ENCODE measurements at regions not wholly inside any gene's neighbourhood (a gene's known extent, or its start where the extent isn't known, plus 50 kb on each side); places are given as distances from the start of the nearest gene placed in this dataset.

GRCh38 chr2:216320852-216321251 lies 51.4 kb downstream of the MARCHF4 start:
- H3K27me3 ChIP-seq (ENCODE audit: control insufficient read depth, insufficient read depth, low read length) = peaks cover 11% of the 10 kb centered on the region
- H3K4me3 ChIP-seq (ENCODE audit: low read length) = no peak overlapping the region
- no CpG with 5 or more reads among the region's 7 CpGs for WGBS (ENCODE audit: insufficient coverage, low lambda C conversion rate)
- no peak for DNase-seq
- H3K36me3 ChIP-seq (ENCODE audit: control insufficient read depth, insufficient read depth, low read length) = no peaks in the 10 kb centered on the region
- H3K9me3 ChIP-seq (ENCODE audit: control insufficient read depth, low read depth, low read length) = no peaks in the 10 kb centered on the region
- H3K27ac ChIP-seq (ENCODE audit: low read length) = no peak overlapping the region
- no peaks in the 10 kb centered on the region for H3K4me1 ChIP-seq (ENCODE audit: control insufficient read depth, insufficient read depth, low read length)

GRCh38 chr2:216319771-216320170 lies 52.5 kb downstream of the MARCHF4 start:
- Histone ChIP-seq H3K27ac (ENCODE audit: low read length) (no peak overlapping the region), H3K4me1 (ENCODE audit: control insufficient read depth, insufficient read depth, low read length) (no peaks in the 10 kb centered on the region), H3K9me3 (ENCODE audit: control insufficient read depth, low read depth, low read length) (no peaks in the 10 kb centered on the region), H3K36me3 (ENCODE audit: control insufficient read depth, insufficient read depth, low read length) (no peaks in the 10 kb centered on the region), H3K27me3 (ENCODE audit: control insufficient read depth, insufficient read depth, low read length) (peaks cover 13% of the 10 kb centered on the region), H3K4me3 (ENCODE audit: low read length) (no peak overlapping the region)
- 100% methylated on average over 1 of the region's 2 CpGs for WGBS (ENCODE audit: insufficient coverage, low lambda C conversion rate)
- no peak for DNase-seq

- WGBS (ENCODE audit: insufficient coverage, low lambda C conversion rate) = no CpG with 5 or more reads among the region's 2 CpGs
- Histone ChIP-seq H3K9me3 (ENCODE audit: control insufficient read depth, low read depth, low read length) (no peaks in the 10 kb centered on the region), H3K4me1 (ENCODE audit: control insufficient read depth, insufficient read depth, low read length) (no peaks in the 10 kb centered on the region), H3K27ac (ENCODE audit: low read length) (no peak overlapping the region), H3K27me3 (ENCODE audit: control insufficient read depth, insufficient read depth, low read length) (peaks cover 13% of the 10 kb centered on the region), H3K4me3 (ENCODE audit: low read length) (no peak overlapping the region), H3K36me3 (ENCODE audit: control insufficient read depth, insufficient read depth, low read length) (no peaks in the 10 kb centered on the region)
- no peak for DNase-seq
Measured at GRCh38 chr2:216318521-216318874, 53.8 kb downstream of the MARCHF4 start.

GRCh38 chr2:216317831-216318520 lies 54.3 kb downstream of the MARCHF4 start:
- peaks cover 13% of the 10 kb centered on the region for H3K27me3 ChIP-seq (ENCODE audit: control insufficient read depth, insufficient read depth, low read length)

GRCh38 chr2:216316743-216317142 lies 55.5 kb downstream of the MARCHF4 start:
- no CpG with 5 or more reads among the region's 2 CpGs for WGBS (ENCODE audit: insufficient coverage, low lambda C conversion rate)
- Histone ChIP-seq H3K27me3 (ENCODE audit: control insufficient read depth, insufficient read depth, low read length) (peaks cover 13% of the 10 kb centered on the region), H3K36me3 (ENCODE audit: control insufficient read depth, insufficient read depth, low read length) (no peaks in the 10 kb centered on the region), H3K4me3 (ENCODE audit: low read length) (no peak overlapping the region), H3K4me1 (ENCODE audit: control insufficient read depth, insufficient read depth, low read length) (no peaks in the 10 kb centered on the region), H3K27ac (ENCODE audit: low read length) (no peak overlapping the region), H3K9me3 (ENCODE audit: control insufficient read depth, low read depth, low read length) (no peaks in the 10 kb centered on the region)
- DNase-seq = no peak

More at GRCh38 chr2:216317831-216318520, 54.3 kb downstream of the MARCHF4 start:
- H3K9me3 ChIP-seq (ENCODE audit: control insufficient read depth, low read depth, low read length) = no peaks in the 10 kb centered on the region
- no peaks in the 10 kb centered on the region for H3K36me3 ChIP-seq (ENCODE audit: control insufficient read depth, insufficient read depth, low read length)
- H3K27ac ChIP-seq (ENCODE audit: low read length) = no peak overlapping the region
- WGBS (ENCODE audit: insufficient coverage, low lambda C conversion rate) = no CpG with 5 or more reads among the region's 9 CpGs
- no peak for DNase-seq
- H3K4me3 ChIP-seq (ENCODE audit: low read length) = no peak overlapping the region
- no peaks in the 10 kb centered on the region for H3K4me1 ChIP-seq (ENCODE audit: control insufficient read depth, insufficient read depth, low read length)

- Histone ChIP-seq H3K27ac (ENCODE audit: low read length) (no peak overlapping the region), H3K9me3 (ENCODE audit: control insufficient read depth, low read depth, low read length) (no peaks in the 10 kb centered on the region), H3K4me1 (ENCODE audit: control insufficient read depth, insufficient read depth, low read length) (no peaks in the 10 kb centered on the region), H3K27me3 (ENCODE audit: control insufficient read depth, insufficient read depth, low read length) (peaks cover 13% of the 10 kb centered on the region), H3K4me3 (ENCODE audit: low read length) (no peak overlapping the region), H3K36me3 (ENCODE audit: control insufficient read depth, insufficient read depth, low read length) (no peaks in the 10 kb centered on the region)
- peak in 1 of 2 donors; percentile 26 for DNase-seq
- 84% methylated on average over 2 of the region's 19 CpGs for WGBS (ENCODE audit: insufficient coverage, low lambda C conversion rate)
Measured at GRCh38 chr2:216315802-216316603, 56.3 kb downstream of the MARCHF4 start.

GRCh38 chr2:216312441-216312840 lies 59.8 kb downstream of the MARCHF4 start:
- Histone ChIP-seq H3K4me3 (ENCODE audit: low read length) (no peak overlapping the region), H3K36me3 (ENCODE audit: control insufficient read depth, insufficient read depth, low read length) (no peaks in the 10 kb centered on the region), H3K9me3 (ENCODE audit: control insufficient read depth, low read depth, low read length) (no peaks in the 10 kb centered on the region), H3K4me1 (ENCODE audit: control insufficient read depth, insufficient read depth, low read length) (no peaks in the 10 kb centered on the region), H3K27me3 (ENCODE audit: control insufficient read depth, insufficient read depth, low read length) (peaks cover 13% of the 10 kb centered on the region), H3K27ac (ENCODE audit: low read length) (no peak overlapping the region)
- 80% methylated on average over 1 of the region's 1 CpG for WGBS (ENCODE audit: insufficient coverage, low lambda C conversion rate)
- DNase-seq = no peak

GRCh38 chr2:216308576-216308975 lies 63.7 kb downstream of the MARCHF4 start:
- WGBS (ENCODE audit: insufficient coverage, low lambda C conversion rate) = 88% methylated on average over 3 of the region's 5 CpGs
- Histone ChIP-seq H3K4me3 (ENCODE audit: low read length) (no peak overlapping the region), H3K4me1 (ENCODE audit: control insufficient read depth, insufficient read depth, low read length) (no peaks in the 10 kb centered on the region), H3K27ac (ENCODE audit: low read length) (no peak overlapping the region), H3K27me3 (ENCODE audit: control insufficient read depth, insufficient read depth, low read length) (no peaks in the 10 kb centered on the region), H3K36me3 (ENCODE audit: control insufficient read depth, insufficient read depth, low read length) (no peaks in the 10 kb centered on the region), H3K9me3 (ENCODE audit: control insufficient read depth, low read depth, low read length) (no peaks in the 10 kb centered on the region)
- DNase-seq = no peak

- H3K36me3 ChIP-seq (ENCODE audit: control insufficient read depth, insufficient read depth, low read length) = no peaks in the 10 kb centered on the region
- no peak for DNase-seq
- H3K9me3 ChIP-seq (ENCODE audit: control insufficient read depth, low read depth, low read length) = no peaks in the 10 kb centered on the region
- no peaks in the 10 kb centered on the region for H3K27me3 ChIP-seq (ENCODE audit: control insufficient read depth, insufficient read depth, low read length)
- H3K4me3 ChIP-seq (ENCODE audit: low read length) = no peak overlapping the region
- H3K4me1 ChIP-seq (ENCODE audit: control insufficient read depth, insufficient read depth, low read length) = no peaks in the 10 kb centered on the region
- H3K27ac ChIP-seq (ENCODE audit: low read length) = no peak overlapping the region
- 67% methylated on average over 3 of the region's 6 CpGs for WGBS (ENCODE audit: insufficient coverage, low lambda C conversion rate)
Measured at GRCh38 chr2:216307496-216307895, 64.8 kb downstream of the MARCHF4 start.

- Histone ChIP-seq H3K4me1 (ENCODE audit: control insufficient read depth, insufficient read depth, low read length) (no peaks in the 10 kb centered on the region), H3K4me3 (ENCODE audit: low read length) (no peak overlapping the region), H3K36me3 (ENCODE audit: control insufficient read depth, insufficient read depth, low read length) (no peaks in the 10 kb centered on the region), H3K9me3 (ENCODE audit: control insufficient read depth, low read depth, low read length) (no peaks in the 10 kb centered on the region), H3K27ac (ENCODE audit: low read length) (no peak overlapping the region), H3K27me3 (ENCODE audit: control insufficient read depth, insufficient read depth, low read length) (no peaks in the 10 kb centered on the region)
- DNase-seq = no peak
- WGBS (ENCODE audit: insufficient coverage, low lambda C conversion rate) = no CpG with 5 or more reads among the region's 6 CpGs
Measured at GRCh38 chr2:216306868-216307267, 65.4 kb downstream of the MARCHF4 start.

All from large intestine (tissue), 3 donors.